IPS-18c (cell line): ENCODE measurements at regions not wholly inside any gene's neighbourhood (a gene's known extent, or its start where the extent isn't known, plus 50 kb on each side); places are given as distances from the start of the nearest gene placed in this dataset.

Experiments used
- H3K4me3 ChIP-seq: 2 replicates; pipeline ENCODE4 v1.7.0; 2013; ENCODE audit warnings: low read depth, mild to moderate bottlenecking, low read length, moderate library complexity; ENCODE audit not compliant: insufficient read depth
- H3K9me3 ChIP-seq: one replicate; pipeline ENCODE4 v1.6.1; 2013; ENCODE audit warnings: mild to moderate bottlenecking, low read length, moderate library complexity; ENCODE audit not compliant: control insufficient read depth, insufficient read depth

DNA sequence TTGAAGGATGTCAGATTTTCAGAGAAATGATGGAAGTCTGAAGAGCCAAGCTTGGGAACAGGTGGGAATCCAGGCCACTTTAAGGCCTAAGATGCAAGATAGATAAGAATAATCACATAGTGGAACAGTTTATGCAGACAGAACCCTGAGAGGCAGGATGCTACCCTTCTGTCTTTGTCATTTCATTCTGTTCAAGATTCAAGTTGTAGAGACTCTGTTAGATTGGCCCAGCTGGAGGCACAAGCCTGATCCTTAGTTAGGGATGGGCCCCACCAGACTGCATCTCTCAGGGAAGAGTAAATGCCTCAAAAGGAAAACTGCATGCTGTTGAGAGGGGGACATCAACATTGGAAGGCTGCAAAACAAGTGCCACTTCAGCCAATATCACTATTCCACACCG, 287.0 kb downstream of the PCNX1 start:
- H3K4me3 ChIP-seq, result no peak overlapping the region
- H3K9me3 ChIP-seq, result no peaks in the 10 kb centered on the region

- Histone ChIP-seq H3K4me3 (no peak overlapping the region), H3K9me3 (no peaks in the 10 kb centered on the region)
Measured at GRCh38 chr14:71196921-71197320, 289.7 kb downstream of the PCNX1 start.

GRCh38 chr14:71198687-71199086, 291.4 kb downstream of the PCNX1 start:
- Histone ChIP-seq H3K9me3 (no peaks in the 10 kb centered on the region), H3K4me3 (no peak overlapping the region)

DNA sequence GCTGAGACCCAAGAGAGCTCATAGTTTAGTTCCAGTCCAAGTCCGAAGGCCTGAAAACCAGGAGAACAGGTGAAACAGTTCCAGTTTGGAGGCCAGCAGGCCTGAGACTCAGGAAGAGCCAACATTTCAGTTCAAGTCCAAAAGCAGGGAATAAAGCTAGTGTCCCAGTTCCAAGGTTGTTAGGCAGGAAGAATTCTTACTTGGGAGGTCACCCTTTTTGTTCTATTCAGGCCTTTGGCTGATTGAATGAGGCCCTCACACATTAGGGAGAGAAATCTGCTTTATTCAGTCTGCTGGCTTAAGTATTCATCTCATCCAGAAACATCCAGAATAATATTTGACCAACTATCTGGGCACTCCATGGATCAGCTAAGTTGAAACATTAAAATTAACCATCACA, 294.6 kb downstream of the PCNX1 start:
- no peak overlapping the region for H3K4me3 ChIP-seq
- no peaks in the 10 kb centered on the region for H3K9me3 ChIP-seq

GRCh38 chr14:71202881-71203280, 295.6 kb downstream of the PCNX1 start:
- H3K4me3 ChIP-seq, result no peak overlapping the region
- H3K9me3 ChIP-seq, result no peaks in the 10 kb centered on the region

GRCh38 chr14:71203306-71203705, 296.0 kb downstream of the PCNX1 start:
- Histone ChIP-seq H3K4me3 (no peak overlapping the region), H3K9me3 (no peaks in the 10 kb centered on the region)

DNA sequence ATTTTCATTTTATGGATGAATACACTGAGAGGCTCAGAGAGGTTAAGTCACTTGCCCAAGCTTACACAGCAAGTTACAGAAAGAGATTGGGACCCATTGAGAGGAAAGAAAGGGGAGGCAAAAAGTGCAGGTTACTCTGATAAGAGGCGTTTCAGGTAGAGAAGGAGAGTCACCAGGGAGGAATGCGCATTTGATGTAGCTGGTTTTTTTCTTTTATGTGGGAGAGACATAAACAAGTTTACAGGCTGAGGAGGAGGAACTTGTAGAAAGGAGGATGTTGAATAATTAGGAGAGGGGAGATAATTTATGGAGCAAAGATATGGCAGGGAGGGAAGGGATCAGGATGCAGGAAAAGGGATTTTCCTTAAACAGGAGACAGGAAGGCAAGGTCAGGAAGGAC, 297.0 kb downstream of the PCNX1 start:
- H3K4me3 ChIP-seq, result no peak overlapping the region
- H3K9me3 ChIP-seq, result no peaks in the 10 kb centered on the region

DNA sequence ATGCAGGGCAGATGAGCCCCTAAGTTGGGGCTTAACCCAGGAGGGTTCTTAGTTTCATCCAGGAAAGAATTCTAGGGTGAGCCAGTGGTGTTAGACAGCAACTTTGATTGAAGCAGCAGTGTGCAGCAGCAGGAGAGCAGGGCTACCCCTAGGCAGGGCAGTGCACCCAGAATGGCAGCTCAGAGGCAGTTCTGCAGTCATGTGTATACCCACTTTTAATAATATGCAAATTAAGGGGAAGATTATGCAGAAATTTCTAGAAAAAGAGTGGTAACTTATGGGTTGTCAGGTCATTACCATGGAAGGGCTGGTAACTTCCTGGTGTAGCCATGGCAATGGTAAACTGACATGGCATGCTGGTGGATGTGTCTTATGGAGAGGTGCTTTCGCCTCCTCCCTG, 297.5 kb downstream of the PCNX1 start:
- no peak overlapping the region for H3K4me3 ChIP-seq
- no peaks in the 10 kb centered on the region for H3K9me3 ChIP-seq

- Histone ChIP-seq H3K9me3 (no peaks in the 10 kb centered on the region), H3K4me3 (no peak overlapping the region)
Measured at GRCh38 chr14:71206123-71206522, 298.9 kb downstream of the PCNX1 start.

GRCh38 chr14:71206766-71207371, 299.6 kb downstream of the PCNX1 start:
- no peaks in the 10 kb centered on the region for H3K9me3 ChIP-seq
- no peak overlapping the region for H3K4me3 ChIP-seq

DNA sequence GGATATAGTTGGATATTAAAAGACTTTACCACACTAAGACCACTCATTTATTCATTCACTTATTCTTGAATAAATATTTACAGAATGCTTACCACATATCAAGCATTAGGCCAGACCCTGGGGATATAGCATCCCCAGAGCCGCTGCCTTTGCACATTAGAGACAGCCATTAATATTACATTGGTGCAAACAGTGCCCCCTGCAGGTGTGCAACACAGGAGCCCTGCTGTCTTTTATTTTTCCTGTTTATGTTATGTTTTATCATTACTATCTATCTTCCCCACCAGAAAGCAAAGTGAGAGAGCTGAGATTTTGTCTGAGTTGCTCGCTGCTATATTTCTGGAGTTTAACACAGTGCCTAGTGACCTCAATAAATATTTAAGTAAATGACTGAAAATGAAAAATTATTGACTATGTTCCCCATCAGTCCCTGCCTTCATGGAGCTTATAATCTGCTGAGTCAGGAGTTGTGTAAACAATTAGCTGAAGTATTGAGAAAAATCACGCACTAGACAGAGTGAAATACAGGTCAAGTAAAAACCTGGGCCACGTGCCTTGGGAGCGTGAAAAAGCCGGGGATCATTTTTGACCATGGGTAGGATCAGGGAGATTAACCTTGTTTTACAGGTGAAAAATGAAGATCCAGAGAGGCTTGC, 301.6 kb downstream of the PCNX1 start:
- H3K9me3 ChIP-seq, result no peaks in the 10 kb centered on the region
- H3K4me3 ChIP-seq, result no peak overlapping the region

DNA sequence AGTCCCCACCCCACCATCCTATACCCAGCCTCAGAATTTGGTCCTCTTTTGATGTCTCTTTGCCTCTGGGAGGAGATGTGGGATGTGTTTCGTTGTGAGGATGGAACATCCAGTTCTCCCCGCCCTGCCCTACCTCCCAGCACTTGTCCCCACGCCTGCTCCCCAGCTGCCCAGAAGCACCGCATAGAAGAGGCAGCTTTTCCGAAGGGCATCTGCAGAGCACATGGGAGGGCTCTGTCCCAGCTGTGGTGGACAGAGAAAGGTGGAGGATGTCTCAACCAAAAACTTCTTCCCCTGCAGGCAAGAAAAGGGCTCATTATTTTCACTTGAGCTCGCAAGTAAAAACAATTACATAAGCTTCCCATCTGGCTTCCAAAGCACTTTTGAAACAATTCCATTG, 302.6 kb downstream of the PCNX1 start:
- H3K9me3 ChIP-seq, result no peaks in the 10 kb centered on the region
- no peak overlapping the region for H3K4me3 ChIP-seq

DNA sequence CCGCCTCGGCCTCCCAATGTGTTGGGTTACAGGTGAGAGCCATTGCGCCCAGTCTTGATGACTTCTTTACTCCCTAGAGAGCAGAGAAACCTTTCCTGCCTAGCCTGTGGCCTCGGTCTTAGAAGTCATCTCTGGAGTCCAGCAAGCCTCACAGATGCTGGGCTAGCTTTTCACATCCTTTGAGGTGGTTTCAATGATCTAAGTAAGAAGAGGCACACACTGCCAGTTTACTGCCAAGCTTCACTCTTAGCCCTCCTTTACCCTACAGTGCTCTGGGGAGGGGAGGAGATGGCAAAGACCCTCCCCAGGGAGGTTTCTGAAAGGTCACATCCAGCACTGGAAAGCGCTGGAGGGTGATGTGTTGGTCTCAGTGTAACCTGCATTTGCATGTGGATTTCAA, 304.8 kb downstream of the PCNX1 start:
- Histone ChIP-seq H3K9me3 (peaks cover 2% of the 10 kb centered on the region), H3K4me3 (no peak overlapping the region)

DNA sequence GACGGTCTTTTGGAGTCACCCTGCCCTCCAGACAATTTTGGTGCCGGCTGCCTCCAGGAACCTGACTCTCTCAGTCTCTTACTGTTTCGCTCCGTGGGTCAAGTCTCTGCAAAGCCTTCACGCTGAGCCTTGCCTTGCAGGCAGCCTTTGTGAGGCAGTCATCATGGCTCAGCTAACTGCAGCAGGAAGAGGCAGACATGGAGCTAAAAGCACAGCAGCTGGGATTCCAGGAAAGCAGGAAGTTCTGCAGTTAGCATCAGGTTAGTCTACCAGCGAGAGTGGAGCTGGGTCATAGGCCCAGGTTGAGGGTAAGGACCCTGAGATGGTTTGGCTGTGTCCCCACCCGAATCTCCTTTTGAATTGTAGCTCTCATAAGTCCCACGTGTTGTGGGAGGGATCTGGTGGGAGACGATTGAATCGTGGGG, 305.4 kb downstream of the PCNX1 start:
- Histone ChIP-seq H3K4me3 (no peak overlapping the region), H3K9me3 (peaks cover 2% of the 10 kb centered on the region)

DNA sequence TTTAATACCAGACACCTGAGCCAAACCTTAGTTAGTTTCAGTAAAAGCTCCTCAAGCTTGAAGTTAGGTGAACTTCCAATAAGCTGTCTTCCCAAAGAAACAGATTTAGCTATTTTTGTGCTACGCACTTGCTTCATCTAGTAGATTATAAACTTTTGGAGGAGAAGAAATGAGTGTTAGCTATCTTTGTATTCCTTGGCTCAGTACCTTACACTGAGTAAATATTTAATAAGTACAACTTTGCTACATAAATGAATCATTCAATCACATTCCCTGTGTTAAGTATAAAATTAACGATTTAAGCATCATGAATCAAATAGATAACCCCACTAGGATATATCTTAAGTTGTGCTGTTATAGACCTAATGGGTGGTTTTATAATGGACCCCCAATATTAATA, 307.0 kb downstream of the PCNX1 start:
- peaks cover 2% of the 10 kb centered on the region for H3K9me3 ChIP-seq
- no peak overlapping the region for H3K4me3 ChIP-seq

DNA sequence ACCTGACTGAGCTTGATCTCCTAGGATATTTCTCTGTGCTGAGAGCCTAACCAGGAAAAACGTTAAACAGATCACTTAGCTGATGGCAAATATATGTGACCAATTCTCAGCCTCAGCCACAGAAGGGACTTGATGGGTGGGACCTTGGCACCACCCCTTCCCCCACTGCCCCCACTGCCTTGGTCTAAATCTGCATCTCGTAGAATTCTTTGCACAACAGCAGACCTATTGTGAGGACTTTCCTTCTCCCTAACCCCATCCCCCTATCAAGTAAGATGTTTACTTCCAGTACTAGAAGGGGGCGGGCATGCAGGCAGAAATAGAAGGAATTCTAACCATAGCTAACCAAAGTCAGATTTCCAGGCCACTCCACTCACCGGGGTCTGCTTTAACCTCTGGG, 313.2 kb downstream of the PCNX1 start:
- H3K4me3 ChIP-seq, result no peak overlapping the region
- no peaks in the 10 kb centered on the region for H3K9me3 ChIP-seq

DNA sequence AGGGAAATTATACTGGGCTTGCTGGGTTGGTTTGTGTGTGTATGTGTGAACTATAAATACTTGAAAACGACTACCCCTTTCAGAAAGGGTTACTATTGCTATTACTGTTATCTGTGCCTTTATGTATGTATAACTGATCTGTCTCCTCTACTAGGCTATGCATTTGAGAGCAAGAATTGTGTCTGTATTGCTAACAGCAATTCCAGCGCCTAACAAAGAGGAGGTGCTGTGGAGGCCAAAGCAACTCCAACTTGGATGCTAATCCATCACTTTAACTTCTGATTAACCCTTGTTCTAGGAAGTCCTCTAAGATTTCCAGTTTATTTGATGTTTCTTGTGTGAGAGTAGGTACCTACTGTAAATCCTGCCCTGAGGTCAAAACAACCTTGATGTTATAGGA, 313.9 kb downstream of the PCNX1 start:
- no peaks in the 10 kb centered on the region for H3K9me3 ChIP-seq
- H3K4me3 ChIP-seq, result no peak overlapping the region

DNA sequence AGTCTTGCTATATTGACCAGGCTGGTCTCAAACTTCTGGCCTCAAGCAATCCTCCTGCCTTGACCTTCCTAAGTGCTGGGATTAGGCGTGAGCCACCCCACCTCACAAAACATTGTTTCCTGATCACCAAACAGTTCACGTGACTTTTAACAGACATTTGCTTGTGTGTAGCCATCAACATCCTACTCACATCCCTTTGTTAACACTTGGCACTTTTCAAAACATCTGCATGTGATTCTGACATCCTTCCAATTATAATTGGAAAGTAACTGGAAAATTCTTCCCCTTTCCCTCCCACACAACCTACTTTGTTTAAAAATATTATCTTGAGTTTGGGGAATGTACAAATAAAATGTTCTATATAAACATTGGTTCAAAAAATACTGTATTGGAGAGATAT, 317.9 kb downstream of the PCNX1 start:
- H3K9me3 ChIP-seq, result no peaks in the 10 kb centered on the region
- H3K4me3 ChIP-seq, result no peak overlapping the region

GRCh38 chr14:71228711-71229110, 321.5 kb downstream of the PCNX1 start:
- Histone ChIP-seq H3K4me3 (no peak overlapping the region), H3K9me3 (peaks cover 2% of the 10 kb centered on the region)
